HFF-Myc (cell line): ENCODE measurements at regions not wholly inside any gene's neighbourhood (a gene's known extent, or its start where the extent isn't known, plus 50 kb on each side); places are given as distances from the start of the nearest gene placed in this dataset.

ENCODE experiments used
- DNase-seq: peaks from one replicate; pipeline ENCODE4 v3.0.0-alpha.2; 2011; ENCODE audit warnings: low read depth; ENCODE audit errors: extremely low read depth
- H3K4me3 ChIP-seq: replicated peaks from 2 replicates; pipeline ENCODE4 v1.5.1; 2011; ENCODE audit warnings: low read depth, mild to moderate bottlenecking, control low read depth, low read length
- TF ChIP-seq, protein P1 (sequence below): IDR thresholded peaks from 2 replicates; pipeline ENCODE4 v1.5.1; 2012; ENCODE audit warnings: mild to moderate bottlenecking, low read depth, low read length, control low read depth; ENCODE audit errors: missing control alignments

DNA sequence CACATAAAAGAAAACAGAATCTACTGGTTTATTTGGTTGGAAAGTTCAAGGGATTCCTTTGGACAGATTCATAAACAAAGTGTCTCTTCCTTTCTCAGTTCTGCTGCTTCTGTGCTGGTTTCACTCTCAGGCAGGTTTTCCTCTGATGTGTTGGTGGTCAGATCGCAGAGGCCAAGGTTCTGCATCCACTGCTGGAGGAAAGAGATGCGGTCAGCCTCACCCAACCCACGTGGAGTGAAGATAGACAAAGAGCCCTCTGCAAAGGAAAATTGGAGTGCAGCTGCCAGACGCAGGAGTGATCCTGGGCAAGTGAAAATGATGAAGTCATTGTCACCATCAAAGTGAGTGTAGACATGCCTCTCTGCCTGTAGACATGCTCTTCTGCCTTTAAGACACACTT is 352.0 kb downstream of the TSHZ3 start:
- TF ChIP-seq, protein P1, sequence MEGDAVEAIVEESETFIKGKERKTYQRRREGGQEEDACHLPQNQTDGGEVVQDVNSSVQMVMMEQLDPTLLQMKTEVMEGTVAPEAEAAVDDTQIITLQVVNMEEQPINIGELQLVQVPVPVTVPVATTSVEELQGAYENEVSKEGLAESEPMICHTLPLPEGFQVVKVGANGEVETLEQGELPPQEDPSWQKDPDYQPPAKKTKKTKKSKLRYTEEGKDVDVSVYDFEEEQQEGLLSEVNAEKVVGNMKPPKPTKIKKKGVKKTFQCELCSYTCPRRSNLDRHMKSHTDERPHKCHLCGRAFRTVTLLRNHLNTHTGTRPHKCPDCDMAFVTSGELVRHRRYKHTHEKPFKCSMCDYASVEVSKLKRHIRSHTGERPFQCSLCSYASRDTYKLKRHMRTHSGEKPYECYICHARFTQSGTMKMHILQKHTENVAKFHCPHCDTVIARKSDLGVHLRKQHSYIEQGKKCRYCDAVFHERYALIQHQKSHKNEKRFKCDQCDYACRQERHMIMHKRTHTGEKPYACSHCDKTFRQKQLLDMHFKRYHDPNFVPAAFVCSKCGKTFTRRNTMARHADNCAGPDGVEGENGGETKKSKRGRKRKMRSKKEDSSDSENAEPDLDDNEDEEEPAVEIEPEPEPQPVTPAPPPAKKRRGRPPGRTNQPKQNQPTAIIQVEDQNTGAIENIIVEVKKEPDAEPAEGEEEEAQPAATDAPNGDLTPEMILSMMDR: no peak
- H3K4me3 ChIP-seq: no peak overlapping the region
- no peak for DNase-seq

DNA sequence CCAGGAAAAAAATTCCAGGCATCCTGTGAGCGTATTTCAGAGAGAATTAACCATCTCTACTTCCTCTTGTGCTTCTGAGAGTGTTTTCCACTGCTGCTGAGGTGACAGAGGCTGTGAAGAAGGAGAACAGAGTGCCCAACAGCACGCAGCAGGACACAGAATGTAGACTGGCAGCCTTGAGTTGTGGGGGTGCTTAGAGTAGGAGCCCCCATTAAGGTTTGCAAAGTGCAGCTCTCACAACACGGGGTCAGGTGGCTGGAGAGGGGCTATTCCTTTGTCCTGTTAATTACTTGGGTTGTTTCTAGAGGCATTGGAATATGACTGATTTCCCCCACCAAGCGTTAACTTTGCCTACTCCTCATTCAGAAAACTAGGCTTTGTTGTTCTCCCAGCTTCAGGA is 370.6 kb downstream of the TSHZ3 start:
- TF ChIP-seq, protein P1: no peak
- no peak overlapping the region for H3K4me3 ChIP-seq
- DNase-seq: no peak

DNA sequence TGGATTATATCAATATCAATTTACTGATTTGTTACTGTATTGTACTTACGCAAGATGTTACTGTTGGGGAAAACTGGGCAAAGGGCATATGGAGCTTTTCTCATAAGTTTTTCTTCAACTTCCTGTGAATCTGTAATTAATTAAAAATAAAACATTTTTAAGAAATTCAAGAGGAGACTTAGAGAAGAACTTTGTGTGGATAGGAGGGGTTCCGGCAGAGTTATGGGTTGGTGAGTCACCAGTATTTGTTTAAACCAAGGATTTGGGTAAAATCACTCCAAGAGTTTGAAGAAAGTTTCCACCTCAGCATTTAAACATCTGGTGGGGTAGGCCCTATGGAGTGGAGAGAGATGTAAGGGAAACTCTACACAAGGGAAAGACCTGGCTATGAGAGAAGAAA is 379.6 kb downstream of the TSHZ3 start:
- H3K4me3 ChIP-seq: no peak overlapping the region
- TF ChIP-seq, protein P1: no peak
- DNase-seq: peak; percentile 14

DNA sequence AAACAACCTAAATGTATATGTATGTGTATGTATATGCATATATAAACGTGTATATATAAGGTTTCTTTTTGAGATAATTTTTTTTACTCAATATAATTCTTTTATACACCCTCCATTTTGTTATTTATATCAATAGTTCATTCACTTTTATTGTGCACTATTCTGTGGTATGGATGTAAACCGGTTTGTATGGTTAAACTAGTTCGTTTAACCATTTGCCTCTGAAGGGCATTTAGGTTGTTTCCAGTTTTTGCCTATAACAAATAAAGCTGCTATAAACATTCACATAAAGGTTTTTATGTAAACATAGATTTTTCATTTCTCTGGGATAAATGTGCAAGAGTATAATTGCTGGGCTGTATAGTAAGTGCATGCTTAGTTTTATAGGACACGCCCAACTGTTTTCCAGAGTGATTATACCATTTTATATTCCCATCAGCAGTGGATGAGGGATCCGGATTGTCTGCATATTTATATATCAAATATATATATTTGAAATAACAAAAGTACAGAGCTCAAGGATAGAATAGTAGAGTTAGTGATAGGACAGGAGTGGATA is 380.3 kb downstream of the TSHZ3 start:
- DNase-seq: no peak
- H3K4me3 ChIP-seq: no peak overlapping the region
- TF ChIP-seq, protein P1: no peak

DNA sequence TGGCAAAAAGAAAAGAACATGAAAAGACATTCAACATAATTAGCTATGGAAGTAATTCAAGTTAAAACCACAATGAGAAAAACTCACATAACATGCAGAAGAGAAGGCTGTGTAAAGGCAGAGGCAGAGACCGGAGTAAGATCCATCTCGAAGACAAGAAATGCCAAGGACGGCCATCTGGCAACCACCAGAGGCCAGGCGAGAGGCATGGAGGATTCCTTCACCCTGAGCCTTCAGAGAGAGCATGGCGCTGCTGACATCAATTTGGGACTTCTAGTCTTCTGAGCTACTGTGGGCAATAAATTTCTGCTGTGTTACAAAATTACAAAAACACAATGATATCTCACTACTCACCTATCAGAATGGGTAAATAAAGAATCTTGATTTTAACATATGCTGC is 381.0 kb downstream of the TSHZ3 start:
- no peak for DNase-seq
- H3K4me3 ChIP-seq: no peak overlapping the region
- TF ChIP-seq, protein P1: no peak

DNA sequence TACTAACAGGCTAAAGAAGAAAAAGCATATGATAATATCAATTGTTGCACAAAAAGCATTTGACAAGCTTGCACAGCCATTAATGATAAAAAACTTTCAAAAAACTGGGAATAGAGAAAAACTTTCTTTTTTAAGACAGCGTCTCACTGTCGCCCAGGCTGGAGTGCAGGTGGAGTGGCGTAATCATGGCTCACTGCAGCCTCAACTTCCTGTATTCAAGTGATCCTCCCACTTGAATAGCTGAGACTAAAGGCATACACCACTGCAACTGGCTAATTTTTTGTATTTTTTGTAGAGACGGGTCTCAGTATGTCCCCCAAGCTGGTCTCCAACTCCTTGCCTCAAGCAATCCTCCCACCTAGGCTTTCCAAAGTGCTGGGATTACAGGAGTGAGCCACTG is 382.8 kb downstream of the TSHZ3 start:
- TF ChIP-seq, protein P1: no peak
- no peak for DNase-seq
- no peak overlapping the region for H3K4me3 ChIP-seq

DNA sequence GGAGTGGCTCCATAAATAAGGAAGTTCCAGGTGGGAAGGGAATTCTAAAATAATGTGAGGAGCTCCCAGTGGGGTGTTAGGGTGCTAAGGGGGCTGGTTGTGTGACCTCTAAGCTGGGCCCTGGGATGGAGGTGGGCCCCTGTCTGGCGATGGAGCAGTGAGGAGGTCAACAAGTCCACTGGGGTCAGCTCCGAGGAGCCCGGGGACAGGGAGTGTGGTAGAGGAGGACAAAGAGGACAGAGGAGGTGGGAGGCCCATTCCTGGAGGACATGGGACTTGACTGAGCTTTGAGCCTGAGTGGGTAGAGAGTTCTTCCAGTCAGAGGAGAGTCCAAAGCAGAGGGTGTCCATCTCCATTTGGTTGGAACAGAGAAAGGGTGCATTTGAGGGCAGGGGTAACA is 390.2 kb downstream of the TSHZ3 start:
- H3K4me3 ChIP-seq: no peak overlapping the region
- DNase-seq: no peak
- TF ChIP-seq, protein P1: no peak
